NCI-H345 treated with DMSO at 0.1 percent for 48 hours (cell line): ENCODE measurements at regions not wholly inside any gene's neighbourhood (a gene's known extent, or its start where the extent isn't known, plus 50 kb on each side); places are given as distances from the start of the nearest gene placed in this dataset.
"Not testable (repeated sequence)": the region's sequence is repeated elsewhere in the genome, so short reads cannot be mapped to it uniquely, and the experiment has no call there.

Experiments used
- DNase-seq: peaks from one replicate; lab custom pipeline; 2025; ENCODE audit not compliant: unreplicated experiment; lab: John Stamatoyannopoulos, UW

DNA sequence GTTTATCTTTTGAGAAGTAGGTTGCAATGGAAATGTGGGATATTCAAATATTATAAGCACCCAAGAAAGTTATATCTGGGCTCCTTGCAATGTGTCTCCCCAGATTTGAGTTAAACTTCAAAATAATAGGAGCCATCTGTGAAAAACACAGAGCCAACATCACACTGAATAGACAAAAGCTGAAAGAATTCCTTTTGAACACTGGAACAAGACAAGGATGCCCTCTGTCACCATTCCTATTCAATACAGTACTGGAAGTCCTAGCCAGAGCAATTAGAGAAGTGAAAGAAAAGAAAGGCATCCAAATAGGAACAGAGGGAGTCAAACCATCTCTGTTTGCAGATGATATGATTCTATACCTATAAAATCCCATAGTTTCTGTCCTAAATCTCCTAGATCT, 114.3 kb upstream of the IL1RAPL1 start:
- no peak for DNase-seq

- no peak for DNase-seq
These were observed 99.4 kb upstream of the IL1RAPL1 start for GRCh38 chrX:28487818-28488217.

DNA sequence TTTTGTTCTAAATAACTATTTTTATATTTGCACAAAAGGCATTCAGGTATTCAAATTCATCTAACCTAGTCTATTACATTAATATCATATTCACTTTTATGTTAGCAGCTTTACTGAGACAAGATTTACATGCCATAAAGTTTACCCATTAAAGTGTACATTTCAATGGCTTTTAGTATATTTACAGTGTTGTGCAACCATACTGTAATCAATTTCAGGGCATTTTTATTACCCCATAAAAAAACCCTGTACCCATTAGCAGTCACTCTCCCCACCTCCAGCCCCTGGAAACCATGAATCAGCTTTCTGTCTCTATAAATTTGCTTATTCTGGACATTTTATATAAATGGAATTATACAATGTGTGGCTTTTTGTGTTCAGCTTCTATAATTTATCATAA, 95.9 kb upstream of the IL1RAPL1 start:
- no peak for DNase-seq

DNA sequence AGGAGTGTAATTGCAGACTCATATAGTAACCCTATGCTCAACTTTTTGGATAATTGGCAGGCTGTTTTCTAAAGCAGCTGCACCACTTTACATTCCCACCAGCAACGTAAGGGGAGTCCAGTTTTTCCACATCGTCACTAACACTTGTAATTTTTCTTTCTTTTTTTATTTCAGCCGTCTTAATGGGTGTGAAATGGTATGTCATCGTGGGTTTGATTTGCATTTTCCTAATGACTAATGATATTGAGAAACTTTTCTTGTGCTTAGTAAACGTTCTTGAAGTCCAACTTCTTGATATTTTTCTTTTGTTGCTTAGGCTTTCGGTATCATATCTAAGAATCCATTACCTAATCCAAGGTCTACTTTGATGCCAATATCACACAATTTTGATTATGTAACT, 95.3 kb upstream of the IL1RAPL1 start:
- no peak for DNase-seq

- DNase-seq, result peak; percentile 16
These were observed 88.6 kb upstream of the IL1RAPL1 start for GRCh38 chrX:28498658-28499057.

DNA sequence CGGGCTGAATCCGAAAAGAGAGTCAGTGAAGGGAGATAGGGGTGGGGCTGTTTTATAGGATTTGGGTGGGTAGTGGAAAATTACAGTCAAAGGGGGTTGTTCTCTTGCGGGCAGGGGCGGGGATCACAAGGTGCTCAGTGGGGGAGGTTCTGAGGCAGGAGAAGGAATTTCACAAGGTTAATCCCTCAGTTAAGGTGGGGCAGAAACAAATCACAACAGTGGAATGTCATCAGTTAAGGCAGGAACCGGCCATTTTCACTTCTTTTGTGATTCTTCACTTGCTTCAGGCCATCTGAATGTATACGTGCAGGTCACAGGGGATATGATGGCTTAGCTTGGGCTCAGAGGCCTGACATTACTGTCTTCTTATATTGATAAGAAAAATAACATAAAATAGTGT, 84.6 kb upstream of the IL1RAPL1 start:
- DNase-seq, result not testable (repeated sequence)

DNA sequence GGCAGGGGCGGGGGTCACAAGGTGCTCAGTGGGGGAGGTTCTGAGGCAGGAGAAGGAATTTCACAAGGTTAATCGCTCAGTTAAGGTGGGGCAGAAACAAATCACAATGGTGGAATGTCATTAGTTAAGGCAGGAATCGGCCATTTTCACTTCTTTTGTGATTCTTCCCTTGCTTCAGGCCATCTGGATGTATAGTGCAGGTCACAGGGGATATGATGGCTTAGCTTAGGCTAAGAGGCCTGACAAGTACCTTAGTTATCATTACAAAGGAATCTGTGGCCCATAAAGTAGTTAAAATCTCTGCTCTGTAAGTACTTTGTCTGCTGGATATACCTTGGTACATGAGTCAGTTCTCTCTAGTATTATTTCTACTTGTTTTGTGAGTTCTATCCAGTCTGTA, 79.6 kb upstream of the IL1RAPL1 start:
- DNase-seq, result not testable (repeated sequence)

GRCh38 chrX:28520786-28521185, 66.5 kb upstream of the IL1RAPL1 start:
- no peak for DNase-seq

DNA sequence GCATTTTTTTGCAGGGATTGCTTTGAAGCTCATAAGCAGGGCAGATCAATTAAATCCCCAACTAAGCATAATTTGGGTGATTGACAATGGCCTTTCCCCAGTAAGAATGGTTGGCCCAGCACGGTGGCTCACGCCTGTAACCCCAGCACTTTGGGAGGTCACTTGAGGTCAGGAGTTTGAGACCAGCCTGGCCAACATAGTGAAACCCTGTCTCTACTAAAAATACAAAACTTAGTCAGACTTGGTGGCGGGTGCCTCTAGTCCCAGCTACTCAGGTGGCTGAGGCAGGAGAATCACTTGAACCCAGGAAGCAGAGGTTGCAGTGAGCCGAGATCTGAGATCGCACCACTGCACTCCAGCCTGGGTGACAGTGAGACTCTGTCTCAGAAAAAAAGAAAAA, 58.9 kb upstream of the IL1RAPL1 start:
- DNase-seq, result not testable (repeated sequence)
